OCI-LY7 (cell line): ENCODE measurements at regions not wholly inside any gene's neighbourhood (a gene's known extent, or its start where the extent isn't known, plus 50 kb on each side); places are given as distances from the start of the nearest gene placed in this dataset.

Source experiments
- BruUV-seq: library from RNA; stranded (reverse); fragments of 400-500 nt; replicated peaks from 2 replicates; lab custom pipeline; 2021; lab: Mats Ljungman, UMichigan
- CTCF ChIA-PET: fragments of 300-600 bp; sonication (Branson Sonifier 250); formaldehyde crosslinking; loops from one replicate; lab custom pipeline; 2022; ENCODE audit warnings: antibody characterized with exemption; ENCODE audit not compliant: unreplicated experiment; lab: Charles Lee
- POLR2A ChIA-PET: fragments of 300-600 bp; sonication (Branson Sonifier 250); formaldehyde crosslinking; loops from one replicate; lab custom pipeline; 2022; ENCODE audit warnings: antibody characterized with exemption; lab: Charles Lee
- DNase-seq: peaks from one replicate; pipeline ENCODE4 v3.0.0-alpha.2; 2015; ENCODE audit warnings: low spot score
- H2AFZ ChIP-seq: fragments of 200-600 bp; sonication (generic), shearing (Covaris generic); 2 replicates; pipeline ENCODE4 v1.6.1; 2014; ENCODE audit warnings: mild to moderate bottlenecking, antibody characterized with exemption, low read length, moderate library complexity
- H3K27ac ChIP-seq: fragments of 200-600 bp; sonication (generic); 2 replicates; pipeline ENCODE4 v1.5.1; 2014; ENCODE audit warnings: mixed run types, low read depth, mild to moderate bottlenecking, moderate library complexity, low read length, inconsistent platforms; ENCODE audit not compliant: poor library complexity, severe bottlenecking
- H3K36me3 ChIP-seq: fragments of 200-600 bp; sonication (generic); 2 replicates; pipeline ENCODE4 v1.6.1; 2014; ENCODE audit warnings: mild to moderate bottlenecking, antibody characterized with exemption, low read length, moderate library complexity, mixed read lengths; ENCODE audit not compliant: insufficient read depth
- H3K4me1 ChIP-seq: fragments of 200-600 bp; sonication (generic); 2 replicates; pipeline ENCODE4 v1.5.1; 2014; ENCODE audit warnings: mild to moderate bottlenecking, low read length; ENCODE audit not compliant: insufficient read depth, poor library complexity, severe bottlenecking
- H3K4me2 ChIP-seq: fragments of 200-600 bp; sonication (generic); 2 replicates; pipeline ENCODE4 v1.6.1; 2014; ENCODE audit warnings: mild to moderate bottlenecking, low read length
- H3K4me3 ChIP-seq: fragments of 200-600 bp; sonication (generic); 2 replicates; pipeline ENCODE4 v1.5.1; 2014; ENCODE audit warnings: mild to moderate bottlenecking, low read depth, low read length; ENCODE audit not compliant: poor library complexity, severe bottlenecking
- H3K79me2 ChIP-seq: fragments of 200-600 bp; sonication (generic); 2 replicates; pipeline ENCODE4 v1.6.1; 2016; ENCODE audit warnings: low read depth, mild to moderate bottlenecking, low read length, moderate library complexity, mixed read lengths; ENCODE audit not compliant: insufficient read depth
- H3K9me2 ChIP-seq: fragments of 200-600 bp; sonication (generic); 2 replicates; pipeline ENCODE4 v1.6.1; 2016; ENCODE audit warnings: mild to moderate bottlenecking, low read length, mixed read lengths; ENCODE audit not compliant: insufficient read depth
- H3K9me3 ChIP-seq: fragments of 200-600 bp; sonication (generic); 2 replicates; pipeline ENCODE4 v1.6.1; 2014; ENCODE audit warnings: mild to moderate bottlenecking, mixed run types, low read length, mixed read lengths
- H4K20me1 ChIP-seq: fragments of 200-600 bp; sonication (generic); 2 replicates; pipeline ENCODE4 v1.6.1; 2014; ENCODE audit warnings: mild to moderate bottlenecking, antibody characterized with exemption, low read length, moderate library complexity, mixed read lengths; ENCODE audit not compliant: insufficient read depth
- CTCF ChIP-seq: fragments of 200-600 bp; sonication (generic); conservative IDR thresholded peaks from 2 replicates; pipeline ENCODE4 v1.5.1; 2014; ENCODE audit warnings: mild to moderate bottlenecking, antibody characterized with exemption, low read length, moderate library complexity, mixed read lengths
- EZH2phosphoT487 ChIP-seq: fragments of 200-600 bp; sonication (generic); IDR thresholded peaks from 2 replicates; pipeline ENCODE4 v1.6.1; 2018; ENCODE audit warnings: low read depth, borderline replicate concordance, mild to moderate bottlenecking, mixed run types, antibody characterized with exemption, low read length, moderate library complexity, mixed read lengths
- intact Hi-C: fragments of 100-400 bp; cut with micrococcal nuclease; formaldehyde crosslinking; loops from one replicate; pipeline ENCODE4 v1.10.0; 2022; ENCODE audit not compliant: unreplicated experiment

- H3K9me3 ChIP-seq: no peaks in the 10 kb centered on the region
- no peaks in the 10 kb centered on the region for H3K79me2 ChIP-seq
- no peak overlapping the region for H3K4me2 ChIP-seq
- ChIA-PET POLR2A (no interaction called here), CTCF (no interaction called here)
- no peaks in the 10 kb centered on the region for H3K9me2 ChIP-seq
- no peak overlapping the region for H3K4me3 ChIP-seq
- H3K36me3 ChIP-seq: no peaks in the 10 kb centered on the region
- intact Hi-C loops: no loop called here
- no TSS peak for BruUV-seq
- no peak overlapping the region for H2AFZ ChIP-seq
- no peak overlapping the region for H3K27ac ChIP-seq
- H3K4me1 ChIP-seq: no peaks in the 10 kb centered on the region
- no peak for DNase-seq
- peaks cover 4% of the 10 kb centered on the region; the same call in 1 of the 2 replicates for H4K20me1 ChIP-seq
- TF ChIP-seq CTCF: no peak
- no peak for TF ChIP-seq EZH2phosphoT487
These were observed 177.9 kb upstream of the CCNG1 start for GRCh38 chr5:163259495-163259894.

GRCh38 chr5:163260471-163260870 is 176.9 kb upstream of the CCNG1 start:
- POLR2A ChIA-PET: no interaction called here
- Histone ChIP-seq H3K79me2 (no peaks in the 10 kb centered on the region), H3K4me2 (no peak overlapping the region), H3K27ac (no peak overlapping the region), H2AFZ (no peak overlapping the region), H3K4me1 (no peaks in the 10 kb centered on the region), H3K36me3 (no peaks in the 10 kb centered on the region), H3K9me2 (no peaks in the 10 kb centered on the region), H4K20me1 (peaks cover 4% of the 10 kb centered on the region; the same call in 1 of the 2 replicates), H3K9me3 (no peaks in the 10 kb centered on the region), H3K4me3 (no peak overlapping the region)
- DNase-seq: no peak
- BruUV-seq: no TSS peak
- TF ChIP-seq EZH2phosphoT487 (no peak), CTCF (no peak)
- CTCF ChIA-PET: no interaction called here
- intact Hi-C loops: no loop called here

- no peak overlapping the region for H2AFZ ChIP-seq
- POLR2A ChIA-PET: no interaction called here
These were observed 176.4 kb upstream of the CCNG1 start for GRCh38 chr5:163260961-163261360.

More at GRCh38 chr5:163260961-163261360, 176.4 kb upstream of the CCNG1 start:
- Histone ChIP-seq H3K27ac (no peak overlapping the region), H3K4me2 (no peak overlapping the region), H3K4me1 (no peaks in the 10 kb centered on the region), H4K20me1 (peaks cover 4% of the 10 kb centered on the region; the same call in 1 of the 2 replicates), H3K9me2 (no peaks in the 10 kb centered on the region), H3K36me3 (no peaks in the 10 kb centered on the region), H3K4me3 (no peak overlapping the region), H3K79me2 (no peaks in the 10 kb centered on the region), H3K9me3 (no peaks in the 10 kb centered on the region)
- CTCF ChIA-PET: no interaction called here
- intact Hi-C loops: no loop called here
- DNase-seq: no peak
- BruUV-seq: no TSS peak
- TF ChIP-seq EZH2phosphoT487 (no peak), CTCF (no peak)
